ENCODE measurements at regions not wholly inside any gene's neighbourhood (a gene's known extent, or its start where the extent isn't known, plus 50 kb on each side); places are given as distances from the start of the nearest gene placed in this dataset.

- Histone ChIP-seq H2BK120ac (ENCODE audit: low read depth, low read length, poor library complexity, severe bottlenecking) (no peak overlapping the region), H3K79me2 (ENCODE audit: insufficient read depth, low read length) (no peaks in the 10 kb centered on the region), H4K8ac (replicated peaks; ENCODE audit: insufficient read length, low read depth, low read length) (no peak overlapping the region), H3K56ac (ENCODE audit: insufficient read length, low read depth, low read length) (no peak overlapping the region), H2AFZ (ENCODE audit: low read length) (no peak overlapping the region), H3T11ph (ENCODE audit: low read length) (no peak overlapping the region), H4K20me1 (ENCODE audit: control insufficient read depth, insufficient read depth, insufficient read length) (no peaks in the 10 kb centered on the region), H4K5ac (ENCODE audit: insufficient read length, low read depth, low read length) (no peak overlapping the region), H2BK15ac (ENCODE audit: low read depth, low read length) (no peak overlapping the region), H4K91ac (ENCODE audit: insufficient read length, low read depth, low read length) (no peak overlapping the region), H2BK5ac (ENCODE audit: insufficient read length, low read length) (no peak overlapping the region), H2AK5ac (ENCODE audit: insufficient read length, low read length) (no peak overlapping the region), H3K79me1 (ENCODE audit: insufficient read depth, low read depth, low read length, poor library complexity, severe bottlenecking) (no peaks in the 10 kb centered on the region), H3K23me2 (ENCODE audit: insufficient read length, low read depth, low read length, poor library complexity, severe bottlenecking) (no peaks in the 10 kb centered on the region), H3K23ac (ENCODE audit: insufficient read length, low read depth, low read length) (no peak overlapping the region), H3K9me3 (ENCODE audit: control insufficient read depth, low read depth, low read length) (no peaks in the 10 kb centered on the region), H2BK12ac (ENCODE audit: insufficient read length, low read depth, low read length) (no peak overlapping the region), H3K4ac (ENCODE audit: low read depth, low read length) (no peak overlapping the region), H3K4me2 (ENCODE audit: insufficient read depth, insufficient read length, low read length) (no peak overlapping the region), H3K27me3 (ENCODE audit: insufficient read depth, low read length) (no peaks in the 10 kb centered on the region), H2BK20ac (ENCODE audit: low read depth, low read length, poor library complexity, severe bottlenecking) (no peak overlapping the region), H3K18ac (ENCODE audit: insufficient read length, low read depth, low read length) (no peak overlapping the region), H3K9ac (ENCODE audit: extremely low read depth, insufficient read length, low read length) (no peak overlapping the region), H3K4me1 (ENCODE audit: insufficient read depth, low read length) (no peaks in the 10 kb centered on the region), H3K14ac (ENCODE audit: insufficient read depth, low read length) (no peak overlapping the region), H3K27ac (ENCODE audit: insufficient read length, low read depth, low read length) (no peak overlapping the region)
- H3K27me3 Mint-ChIP-seq (ENCODE audit: low read depth) = no peaks in the 10 kb centered on the region; the same call in 1 of the 2 replicates
- TF ChIP-seq, protein P1, sequence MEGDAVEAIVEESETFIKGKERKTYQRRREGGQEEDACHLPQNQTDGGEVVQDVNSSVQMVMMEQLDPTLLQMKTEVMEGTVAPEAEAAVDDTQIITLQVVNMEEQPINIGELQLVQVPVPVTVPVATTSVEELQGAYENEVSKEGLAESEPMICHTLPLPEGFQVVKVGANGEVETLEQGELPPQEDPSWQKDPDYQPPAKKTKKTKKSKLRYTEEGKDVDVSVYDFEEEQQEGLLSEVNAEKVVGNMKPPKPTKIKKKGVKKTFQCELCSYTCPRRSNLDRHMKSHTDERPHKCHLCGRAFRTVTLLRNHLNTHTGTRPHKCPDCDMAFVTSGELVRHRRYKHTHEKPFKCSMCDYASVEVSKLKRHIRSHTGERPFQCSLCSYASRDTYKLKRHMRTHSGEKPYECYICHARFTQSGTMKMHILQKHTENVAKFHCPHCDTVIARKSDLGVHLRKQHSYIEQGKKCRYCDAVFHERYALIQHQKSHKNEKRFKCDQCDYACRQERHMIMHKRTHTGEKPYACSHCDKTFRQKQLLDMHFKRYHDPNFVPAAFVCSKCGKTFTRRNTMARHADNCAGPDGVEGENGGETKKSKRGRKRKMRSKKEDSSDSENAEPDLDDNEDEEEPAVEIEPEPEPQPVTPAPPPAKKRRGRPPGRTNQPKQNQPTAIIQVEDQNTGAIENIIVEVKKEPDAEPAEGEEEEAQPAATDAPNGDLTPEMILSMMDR (conservative IDR thresholded peaks at IDR 0.05) = no peak
- H3K27ac Mint-ChIP-seq = no peak overlapping the region; a peak in 1 of 7 replicates
- DNase-seq = no peak
- H3K36me3 Mint-ChIP-seq (ENCODE audit: insufficient read depth in 1 of 3, low read depth in 3 of 3) = no peaks in the 10 kb centered on the region; a peak in 1 of 7 replicates
- H3K9me3 Mint-ChIP-seq = no peaks in the 10 kb centered on the region; a peak in 1 of 5 replicates
- peaks cover 0 to 10% of the 10 kb centered on the region in 2 experiments; a peak in 2 of 4 replicates for H3K4me1 Mint-ChIP-seq
- WGBS (ENCODE audit: extremely low coverage, insufficient read length, low lambda C conversion rate) = no CpG with 5 or more reads among the region's 4 CpGs
- H3K4me3 Mint-ChIP-seq = no peak overlapping the region
Observed at GRCh38 chr3:99542767-99543518, 95.5 kb upstream of the COL8A1 start.
